Fibroblast of skin of back (primary cell): ENCODE measurements at regions not wholly inside any gene's neighbourhood (a gene's known extent, or its start where the extent isn't known, plus 50 kb on each side); places are given as distances from the start of the nearest gene placed in this dataset.

Experiments used
- DNase-seq: peaks from one replicate; pipeline ENCODE4 v3.0.0-alpha.2; 2013

DNA sequence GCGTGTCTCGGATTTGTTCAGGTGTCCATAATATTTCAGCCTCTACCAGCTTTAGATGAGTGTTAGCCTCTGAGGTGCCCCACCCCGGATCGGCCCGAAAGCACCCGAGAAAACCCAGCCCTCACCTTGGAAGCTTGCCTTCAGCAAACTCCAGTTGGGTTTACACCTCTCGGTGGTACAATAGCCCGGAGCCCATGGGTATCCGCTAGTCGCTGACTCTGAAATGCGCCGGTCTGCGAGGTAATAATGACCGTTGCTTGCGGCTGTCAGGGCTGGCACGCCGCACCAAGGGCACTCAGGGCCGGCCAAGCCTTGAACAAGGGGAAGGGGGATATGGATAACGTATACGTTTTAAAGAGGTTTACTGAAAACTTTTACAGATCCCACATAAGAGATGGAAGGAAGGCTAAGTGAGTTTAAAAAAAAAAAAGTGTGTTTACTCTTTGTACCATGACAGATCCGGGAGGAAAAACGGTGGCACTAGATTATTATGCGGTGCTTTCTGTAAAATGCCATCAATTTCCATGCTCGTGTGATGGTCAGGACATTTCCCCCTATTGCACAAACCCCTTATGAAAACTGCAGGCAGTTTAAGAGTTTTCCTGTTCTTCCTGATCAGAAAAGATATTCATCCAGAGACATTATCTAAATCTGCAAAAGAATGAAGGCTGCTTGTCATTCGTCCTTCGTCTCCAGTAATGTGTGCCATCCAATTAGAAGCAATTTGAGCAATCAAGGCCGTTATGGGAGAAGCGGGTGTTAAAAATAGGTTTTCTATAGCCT is 124.2 kb downstream of the TMEM161B start:
- no peak for DNase-seq

- no peak for DNase-seq
Observed at GRCh38 chr5:88143693-88144218, 124.9 kb downstream of the TMEM161B start.

- no peak for DNase-seq
Observed at GRCh38 chr5:88142886-88143692, 125.6 kb downstream of the TMEM161B start.

- no peak for DNase-seq
Observed at GRCh38 chr5:88142636-88142885, 126.1 kb downstream of the TMEM161B start.

DNA sequence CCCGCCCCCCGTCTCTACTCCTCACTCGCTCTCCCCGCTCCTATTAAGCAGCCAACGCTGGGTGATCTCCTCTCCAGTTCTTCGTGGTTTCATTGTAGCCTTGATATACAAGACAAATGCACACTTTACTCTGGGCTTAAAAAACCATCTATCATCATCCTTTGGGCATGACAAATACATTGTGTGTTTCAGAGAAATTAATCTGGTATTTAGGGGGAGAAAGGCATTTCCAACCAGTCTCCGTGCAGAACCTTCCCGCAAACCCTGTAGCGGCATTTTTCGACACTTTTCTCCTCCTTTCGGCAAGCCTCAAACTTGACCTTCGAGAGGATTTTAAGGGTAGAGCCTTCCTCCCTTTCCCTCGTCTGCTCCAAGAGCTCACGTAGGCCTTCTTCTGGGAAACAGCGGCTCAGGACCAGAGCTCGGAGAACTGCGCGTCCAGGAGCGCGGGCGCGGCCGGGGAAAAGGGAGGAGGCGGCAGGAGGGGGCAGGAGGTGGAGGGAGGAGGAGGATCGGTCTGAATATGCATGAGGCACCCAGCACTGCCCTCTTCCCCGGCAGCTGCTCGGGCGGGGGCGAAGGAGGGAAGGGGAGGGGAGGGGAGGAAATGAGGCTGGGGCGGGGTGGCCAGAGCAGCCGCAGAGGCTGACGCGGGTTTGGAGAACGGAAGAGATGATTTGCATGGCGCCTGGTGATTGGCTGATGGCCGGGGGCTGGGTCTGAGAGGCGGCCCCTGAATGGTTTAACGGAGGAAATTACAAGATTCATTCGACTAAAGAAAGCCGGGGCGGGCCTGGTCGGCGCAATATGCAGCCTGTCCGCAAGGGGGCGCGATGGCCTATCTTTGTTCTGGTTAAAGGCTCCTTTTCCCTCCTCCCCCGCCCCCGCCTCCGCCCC is 127.5 kb downstream of the TMEM161B start:
- peak; percentile 93 for DNase-seq

GRCh38 chr5:88140396-88140855 is 128.2 kb downstream of the TMEM161B start:
- DNase-seq = no peak

DNA sequence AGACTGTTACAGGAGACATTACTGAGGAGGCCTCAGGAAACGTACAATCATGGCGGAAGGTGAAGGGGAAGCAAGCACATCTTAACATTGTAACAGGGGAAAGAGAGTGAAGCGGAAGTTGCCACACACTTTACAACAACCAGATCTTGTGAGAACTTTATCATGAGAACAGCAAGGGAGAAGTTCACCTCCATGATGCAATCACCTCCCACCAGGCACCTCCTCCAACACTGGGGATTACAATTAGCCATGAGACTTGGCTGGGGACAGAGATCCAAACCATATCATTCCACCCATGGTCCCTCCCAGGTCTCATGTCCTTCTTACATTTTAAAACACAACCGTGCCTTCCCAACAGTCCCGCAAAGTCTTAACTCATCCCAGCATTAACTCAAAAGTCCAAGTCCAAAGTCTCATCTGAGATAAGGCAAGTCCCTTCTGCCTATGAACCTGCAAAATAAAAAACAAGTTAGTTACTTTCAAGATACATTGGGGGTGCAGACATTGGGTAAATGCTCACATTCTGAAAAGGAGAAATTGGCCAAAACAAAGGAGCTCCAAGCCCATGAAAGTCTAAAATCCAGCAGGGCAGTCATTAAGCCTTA is 138.3 kb downstream of the TMEM161B start:
- no peak for DNase-seq

GRCh38 chr5:88128813-88129212 is 139.8 kb downstream of the TMEM161B start:
- no peak for DNase-seq

GRCh38 chr5:88119535-88120125 is 149.0 kb downstream of the TMEM161B start:
- DNase-seq = no peak

GRCh38 chr5:88118179-88118578 is 150.5 kb downstream of the TMEM161B start:
- no peak for DNase-seq

DNA sequence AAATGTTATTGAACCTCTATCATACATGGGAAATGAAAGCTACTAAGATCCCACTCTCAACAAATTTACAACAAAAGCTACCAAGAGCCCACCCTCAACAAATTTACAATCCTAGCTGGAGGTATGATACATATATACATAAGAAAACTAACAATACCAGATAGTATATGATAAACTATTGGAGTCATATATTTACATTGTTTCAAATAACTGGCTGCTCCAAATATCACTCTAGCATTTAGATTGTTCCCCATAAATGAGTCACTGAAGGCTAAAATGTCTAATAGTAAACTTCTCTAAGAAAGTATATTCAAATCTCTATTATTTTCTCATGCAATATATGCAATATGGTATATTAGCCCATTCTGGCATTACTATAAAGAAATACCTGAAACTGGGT is 151.1 kb downstream of the TMEM161B start:
- no peak for DNase-seq

- DNase-seq = no peak
Observed at GRCh38 chr5:88116396-88116795, 152.2 kb downstream of the TMEM161B start.

- DNase-seq = no peak
Observed at GRCh38 chr5:88115211-88115610, 153.4 kb downstream of the TMEM161B start.

DNA sequence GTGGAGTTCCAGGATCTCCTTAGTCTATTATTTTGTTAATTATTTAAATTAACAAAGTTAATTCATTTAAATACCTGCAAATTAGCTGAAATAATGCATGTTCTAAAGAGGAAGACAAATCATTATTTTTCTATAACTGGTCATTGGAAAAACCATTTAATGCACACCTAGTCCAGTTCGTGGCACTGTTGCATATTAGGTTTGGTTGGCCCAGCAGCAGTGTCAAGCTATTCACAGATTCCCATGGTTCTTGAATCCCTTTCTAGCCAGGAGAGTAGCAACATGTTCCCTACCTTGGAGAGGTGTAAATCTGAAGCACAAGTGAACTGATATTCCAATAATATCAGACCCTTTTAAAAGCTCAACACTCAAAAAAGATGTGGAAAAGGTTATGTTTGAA is 155.2 kb downstream of the TMEM161B start:
- DNase-seq = no peak

- DNase-seq = no peak
Observed at GRCh38 chr5:88109818-88110217, 158.8 kb downstream of the TMEM161B start.

DNA sequence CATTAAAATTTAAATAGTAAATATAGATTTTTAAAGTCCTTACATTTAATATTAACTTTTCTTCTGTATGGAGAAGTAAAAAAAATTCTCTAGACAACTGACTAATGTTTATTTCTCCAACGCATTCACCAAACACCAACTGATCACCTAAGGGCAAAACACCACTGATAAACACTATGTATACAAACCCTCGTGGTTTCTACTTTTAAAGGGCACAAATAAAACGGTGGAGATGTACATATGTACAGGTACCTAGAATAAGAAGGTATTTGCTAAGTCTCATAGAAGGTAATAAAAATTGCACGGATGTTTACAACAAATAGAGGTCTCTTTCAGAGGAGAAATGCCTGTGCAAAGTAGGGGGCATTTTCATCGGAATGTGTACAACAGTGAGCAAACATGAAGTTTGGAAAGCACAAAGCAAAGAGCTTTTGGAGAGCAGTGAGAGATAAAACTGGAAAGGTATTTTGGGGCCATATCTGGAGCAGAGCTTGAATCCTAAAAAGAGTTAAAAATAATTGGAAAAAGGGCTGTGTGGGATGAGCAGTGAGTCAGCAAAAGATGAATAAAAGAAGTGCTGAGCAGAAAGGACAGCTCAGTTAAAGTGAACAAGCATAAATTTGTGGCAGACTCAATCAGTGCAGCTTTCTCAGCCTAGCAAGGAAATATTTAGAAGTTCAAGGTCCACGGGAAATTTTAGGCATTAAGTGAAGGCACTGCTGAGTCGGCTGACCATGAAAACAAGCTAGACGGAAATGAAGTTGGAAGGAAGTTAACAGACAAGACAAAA is 160.0 kb downstream of the TMEM161B start:
- no peak for DNase-seq

DNA sequence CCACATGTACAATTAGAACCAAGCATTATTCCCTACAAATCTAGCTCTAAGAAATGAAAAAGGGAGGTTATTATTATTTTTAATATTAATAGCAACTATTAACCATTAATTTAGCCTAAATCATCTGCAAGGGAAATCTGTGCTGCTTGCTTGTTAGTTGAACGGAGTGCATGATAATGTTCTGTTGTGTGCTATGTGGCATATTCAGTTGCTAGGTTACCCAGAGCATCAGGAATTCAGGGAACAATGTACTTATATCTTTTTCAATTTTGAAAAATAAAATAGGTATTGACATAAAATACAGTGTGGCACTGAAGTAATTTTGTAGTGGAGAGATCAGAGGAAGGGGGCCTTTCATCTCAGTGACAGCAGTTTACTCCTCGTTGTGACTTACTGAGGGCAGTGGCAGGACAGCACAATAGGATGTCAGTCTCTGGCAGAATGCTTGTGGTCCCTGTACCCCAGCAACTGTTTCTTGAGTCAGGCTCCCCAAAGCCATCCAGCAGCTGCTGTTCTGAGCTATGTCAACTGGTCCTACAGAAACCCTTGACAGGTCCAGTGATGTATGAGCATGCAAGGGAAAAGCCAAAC is 173.6 kb downstream of the TMEM161B start:
- no peak for DNase-seq

GRCh38 chr5:88094403-88094802 is 174.2 kb downstream of the TMEM161B start:
- no peak for DNase-seq

GRCh38 chr5:88093765-88094164 is 174.9 kb downstream of the TMEM161B start:
- no peak for DNase-seq

GRCh38 chr5:88092958-88093605 is 175.6 kb downstream of the TMEM161B start:
- DNase-seq = no peak
